Dermis microvascular lymphatic vessel endothelial cell (primary cell): ENCODE measurements at regions not wholly inside any gene's neighbourhood (a gene's known extent, or its start where the extent isn't known, plus 50 kb on each side); places are given as distances from the start of the nearest gene placed in this dataset.

Source experiments
- DNase-seq, 2 donors: peaks; one replicate each; pipeline versions ENCODE4 v3.0.0 to v3.0.0-alpha.2; 2010; ENCODE audit warnings: low read depth in 2 of 2

GRCh38 chr17:33514369-33514768, 221.3 kb upstream of the ASIC2 start:
- no peak for DNase-seq

DNA sequence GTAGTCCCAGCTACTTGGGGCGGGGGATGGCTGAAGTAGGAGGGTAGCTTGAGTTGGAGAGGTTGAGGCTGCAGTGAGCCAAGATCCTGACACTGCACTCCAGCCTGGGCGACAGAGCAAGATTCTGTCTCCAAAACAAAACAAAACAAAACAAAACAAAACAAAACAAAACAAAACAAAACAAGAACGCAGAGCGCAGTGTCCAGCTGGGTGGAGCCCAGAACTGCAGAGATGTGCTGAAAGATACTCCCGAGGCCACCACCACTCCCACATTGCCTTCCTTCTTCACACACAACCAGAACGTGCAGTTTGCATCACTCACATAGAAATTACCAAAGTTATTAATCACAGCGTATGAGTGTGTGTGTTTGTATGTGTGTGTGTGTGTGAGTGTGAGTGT, 222.9 kb upstream of the ASIC2 start:
- DNase-seq = no peak

DNA sequence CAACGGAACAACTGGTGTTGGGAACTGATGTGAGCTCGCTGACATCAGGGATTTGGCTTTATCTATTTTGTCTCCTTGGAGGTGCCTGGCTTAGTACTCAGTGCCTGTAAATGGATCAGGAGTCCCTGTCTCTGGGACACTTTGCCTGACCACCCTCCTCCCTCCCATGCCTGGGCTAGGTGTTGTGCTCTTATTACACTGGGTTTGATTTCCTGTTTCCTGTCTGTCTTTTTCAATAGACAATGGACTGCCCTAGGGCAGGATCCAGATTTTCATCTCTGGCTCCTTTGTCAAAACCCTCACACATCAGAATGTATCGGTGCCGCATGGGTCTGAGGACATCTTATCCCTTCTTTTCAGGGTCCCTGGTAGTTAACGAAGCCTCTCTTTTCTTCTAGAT, 223.6 kb upstream of the ASIC2 start:
- peak; percentile 39 to 56 for DNase-seq

DNA sequence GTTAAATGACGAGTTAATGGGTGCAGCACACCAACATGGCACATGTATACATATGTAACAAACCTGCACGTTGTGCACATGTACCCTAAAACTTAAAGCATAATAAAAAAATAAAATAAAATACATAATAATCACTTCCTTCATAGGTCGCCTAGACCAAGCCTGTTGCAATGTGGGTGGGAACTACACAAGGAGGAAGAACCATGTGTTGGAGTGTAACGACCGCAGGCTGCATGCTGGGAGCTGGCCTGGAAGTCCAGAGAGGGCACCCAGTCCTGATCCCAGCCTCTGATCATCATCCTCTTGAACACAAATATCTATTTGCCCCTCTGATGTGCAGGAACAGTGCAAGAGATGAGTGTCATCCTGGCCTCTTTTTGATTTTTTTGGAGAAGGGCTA, 224.7 kb upstream of the ASIC2 start:
- DNase-seq = no peak

DNA sequence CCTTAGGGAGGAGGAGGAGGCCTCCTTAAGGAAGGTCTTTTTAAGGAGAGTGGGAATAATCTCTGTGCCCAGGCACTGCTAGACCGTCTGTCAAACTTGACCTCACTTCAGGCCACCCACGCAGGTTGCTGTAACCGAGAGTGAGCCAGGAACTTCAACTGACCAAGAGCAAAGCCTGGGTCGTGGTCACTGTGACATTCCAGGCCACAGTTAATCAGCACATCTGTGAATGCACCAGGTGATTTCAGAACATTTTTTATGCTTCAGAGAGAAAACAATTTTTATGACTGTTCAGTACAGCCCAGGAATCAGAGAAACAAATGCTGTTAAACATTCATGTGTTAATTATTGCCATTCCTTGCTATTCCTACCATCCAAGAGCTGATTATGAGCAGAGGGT, 226.6 kb upstream of the ASIC2 start:
- DNase-seq = no peak

DNA sequence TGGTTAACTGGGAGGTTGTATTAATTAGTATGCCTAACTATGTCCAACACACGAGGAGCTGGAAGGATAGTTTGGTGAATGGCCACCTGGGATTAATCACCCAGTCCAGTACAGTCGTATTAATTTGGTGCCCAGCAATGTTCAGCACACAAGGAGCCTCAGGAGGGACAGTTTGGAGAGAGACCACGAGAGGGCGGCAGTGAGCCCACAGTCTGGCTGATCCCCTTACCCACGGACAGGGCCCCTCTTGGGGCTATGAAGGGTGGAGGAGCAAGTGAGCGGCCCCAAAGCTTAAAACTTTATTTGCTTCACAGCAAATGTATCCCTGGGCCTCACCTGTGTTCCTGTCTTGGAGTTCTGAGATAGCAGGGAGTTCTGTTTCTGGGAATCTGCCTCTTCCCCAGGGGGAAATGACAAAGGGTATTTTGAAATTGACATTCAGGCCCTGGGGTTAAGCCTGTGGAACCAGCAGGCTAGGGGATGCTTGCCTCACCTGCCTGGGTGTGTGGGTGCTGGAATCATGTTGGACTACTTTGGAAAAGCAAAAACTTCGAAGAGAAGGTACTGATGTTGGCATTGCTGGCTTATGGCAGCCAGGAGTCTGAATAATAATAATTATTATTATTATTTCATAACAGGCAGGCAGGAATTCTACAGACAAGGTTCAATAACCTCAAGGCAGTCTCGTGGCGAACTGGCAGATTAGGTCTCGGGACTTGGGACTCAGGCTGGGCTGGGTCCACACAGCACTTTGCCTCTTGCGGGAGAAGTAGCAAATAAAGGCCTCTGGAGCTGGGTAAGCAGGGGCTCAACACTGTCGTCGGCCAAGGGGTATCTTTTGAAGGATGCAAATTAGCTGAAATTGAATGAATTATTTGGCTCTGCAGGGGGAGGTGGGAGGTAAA, 227.6 kb upstream of the ASIC2 start:
- DNase-seq = peak in 1 of 2 donors; percentile 28

DNA sequence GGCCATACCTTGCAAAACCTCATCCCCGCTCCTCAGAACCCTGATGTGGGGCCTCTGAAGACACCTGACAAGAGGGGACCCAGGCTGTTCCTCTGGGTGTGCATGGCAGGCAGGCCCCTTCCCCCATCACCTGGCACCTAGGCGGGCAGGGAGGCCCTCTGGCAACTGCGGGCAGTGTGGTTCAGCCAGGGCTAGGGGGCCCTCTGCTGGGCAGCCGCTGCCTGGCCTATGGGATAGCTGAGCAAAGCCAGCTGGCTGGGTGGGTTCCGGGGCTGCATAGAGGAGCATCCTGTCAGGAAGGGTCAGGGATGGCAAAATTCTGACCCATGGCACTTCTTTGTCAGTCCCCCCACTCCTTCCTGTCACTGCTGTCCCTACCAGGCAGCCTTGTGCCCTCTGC, 228.7 kb upstream of the ASIC2 start:
- no peak for DNase-seq

- no peak for DNase-seq
Measured at GRCh38 chr17:33522623-33523022, 229.5 kb upstream of the ASIC2 start.

GRCh38 chr17:33523577-33523981, 230.5 kb upstream of the ASIC2 start:
- DNase-seq = no peak

DNA sequence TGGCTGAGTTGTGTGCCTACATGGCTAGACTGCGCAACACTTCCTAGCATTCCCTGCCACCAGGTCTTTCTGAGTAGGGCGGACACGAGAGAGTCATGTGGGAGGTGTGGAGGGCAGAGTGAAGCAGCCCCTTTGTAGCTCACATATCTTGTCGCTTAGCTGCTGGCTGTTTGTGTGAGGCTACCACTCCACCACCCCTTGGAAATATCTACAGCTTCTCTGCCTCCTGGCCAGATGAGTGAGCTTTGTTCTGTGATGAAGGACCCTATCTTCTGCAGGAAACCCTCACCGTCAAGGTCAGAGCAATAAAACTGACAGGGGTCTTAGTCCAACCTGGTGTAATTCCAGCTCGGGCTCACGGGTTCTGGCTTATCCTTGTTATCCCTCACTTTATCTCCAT, 232.1 kb upstream of the ASIC2 start:
- no peak for DNase-seq

DNA sequence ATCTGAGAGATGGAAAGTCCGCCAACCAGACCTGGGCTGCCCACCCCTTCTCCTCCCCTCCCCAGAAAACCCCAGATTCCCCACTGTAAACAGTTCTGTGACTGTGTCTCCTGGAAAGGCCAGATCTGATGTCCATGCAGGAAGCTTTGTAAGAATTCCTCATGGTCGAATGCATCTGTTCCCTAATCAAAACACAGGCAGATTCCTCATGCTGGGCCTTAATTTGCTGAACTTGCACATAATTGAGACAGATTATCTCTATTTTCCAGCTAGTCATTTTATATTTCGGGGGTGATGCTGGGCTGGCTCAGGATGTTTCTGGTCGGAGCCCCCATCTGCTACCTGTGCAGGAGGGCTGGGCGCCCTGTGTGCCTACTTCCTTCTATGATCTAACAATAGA, 233.6 kb upstream of the ASIC2 start:
- DNase-seq = no peak

- DNase-seq = no peak
Measured at GRCh38 chr17:33527290-33527689, 234.2 kb upstream of the ASIC2 start.

DNA sequence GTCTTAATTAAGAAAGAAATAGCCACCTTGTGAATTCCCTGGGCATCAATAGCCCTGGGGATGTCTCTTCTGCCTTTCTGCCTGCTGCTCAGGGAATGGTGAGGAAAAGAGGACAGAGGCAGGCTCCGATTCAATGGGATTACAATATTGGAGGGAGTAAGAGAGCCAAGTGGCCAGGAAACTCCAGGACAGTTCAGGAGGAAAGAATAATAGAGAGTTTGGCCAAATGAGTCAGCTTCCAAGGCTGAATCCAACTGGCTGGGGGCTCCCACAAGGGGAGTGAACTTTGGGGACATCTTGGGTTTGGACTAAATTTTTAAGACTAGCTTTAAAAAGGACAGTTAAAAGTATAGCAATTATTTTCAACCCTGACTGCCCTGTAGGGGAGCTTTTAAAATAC, 235.8 kb upstream of the ASIC2 start:
- DNase-seq = no peak

DNA sequence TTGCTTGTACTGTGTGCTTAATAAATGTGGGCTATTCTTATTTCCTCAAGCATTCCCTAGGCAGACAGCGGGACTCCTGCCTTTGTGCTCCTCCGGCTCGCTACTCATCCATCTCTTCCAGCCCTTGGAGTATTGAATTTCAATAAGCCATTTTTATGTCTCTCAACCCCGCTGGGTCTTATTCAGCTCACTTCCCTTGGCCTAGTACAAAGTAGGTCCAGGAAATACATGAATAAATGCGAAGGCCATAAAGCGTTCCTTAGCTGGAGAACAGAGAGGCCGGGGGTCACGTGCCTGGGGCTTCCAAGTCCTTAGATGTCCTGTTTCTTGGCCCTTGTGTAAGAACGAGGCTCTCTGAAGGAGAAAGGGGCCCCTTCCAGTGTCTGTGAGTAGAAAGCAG, 236.7 kb upstream of the ASIC2 start:
- DNase-seq = no peak

- no peak for DNase-seq
Measured at GRCh38 chr17:33531311-33531710, 238.2 kb upstream of the ASIC2 start.

GRCh38 chr17:33534087-33534486, 241.0 kb upstream of the ASIC2 start:
- no peak for DNase-seq

- DNase-seq = no peak
Measured at GRCh38 chr17:33545124-33545523, 252.0 kb upstream of the ASIC2 start.

GRCh38 chr17:33550261-33550660, 257.2 kb upstream of the ASIC2 start:
- no peak for DNase-seq

GRCh38 chr17:33551075-33551474, 258.0 kb upstream of the ASIC2 start:
- no peak for DNase-seq

DNA sequence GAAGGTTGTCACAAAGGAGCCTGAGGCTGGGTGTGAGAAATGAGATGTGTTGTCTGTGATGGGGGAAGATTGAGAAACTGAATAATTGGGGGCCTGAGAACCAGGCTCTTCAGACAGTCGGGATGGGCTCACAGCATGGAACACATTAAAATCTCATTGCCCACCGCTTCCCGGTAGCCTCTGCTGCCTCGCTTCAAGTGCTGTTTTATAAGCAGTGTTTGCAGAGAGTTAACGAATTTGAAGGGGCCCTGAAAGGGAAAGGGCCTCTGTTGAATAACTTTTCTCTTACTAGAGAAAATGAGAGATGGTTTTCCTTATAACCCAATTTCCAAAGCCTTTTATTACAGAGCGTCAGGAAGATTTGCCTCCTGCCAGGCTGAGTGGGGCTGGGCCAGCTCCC, 258.8 kb upstream of the ASIC2 start:
- no peak for DNase-seq

DNA sequence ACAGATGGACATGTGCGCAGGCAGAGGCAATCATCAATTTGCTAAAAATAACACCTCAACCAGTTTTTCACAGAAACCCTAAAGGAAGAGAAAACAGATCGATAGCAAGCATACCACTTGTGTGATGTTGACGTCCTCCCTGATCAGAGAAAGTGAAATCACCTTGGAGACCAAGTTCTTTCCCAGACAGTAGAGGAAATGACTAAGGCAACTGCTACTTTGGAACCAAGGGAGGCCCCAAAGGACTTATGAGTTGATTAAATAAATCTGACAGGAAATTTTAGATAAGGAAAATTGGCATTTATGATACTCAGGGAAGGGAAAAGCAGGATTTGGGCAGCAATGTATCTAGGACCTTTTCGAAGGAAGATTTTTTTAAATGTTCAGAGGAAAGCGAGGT, 267.1 kb upstream of the ASIC2 start:
- DNase-seq = peak in 1 of 2 donors; percentile 32

DNA sequence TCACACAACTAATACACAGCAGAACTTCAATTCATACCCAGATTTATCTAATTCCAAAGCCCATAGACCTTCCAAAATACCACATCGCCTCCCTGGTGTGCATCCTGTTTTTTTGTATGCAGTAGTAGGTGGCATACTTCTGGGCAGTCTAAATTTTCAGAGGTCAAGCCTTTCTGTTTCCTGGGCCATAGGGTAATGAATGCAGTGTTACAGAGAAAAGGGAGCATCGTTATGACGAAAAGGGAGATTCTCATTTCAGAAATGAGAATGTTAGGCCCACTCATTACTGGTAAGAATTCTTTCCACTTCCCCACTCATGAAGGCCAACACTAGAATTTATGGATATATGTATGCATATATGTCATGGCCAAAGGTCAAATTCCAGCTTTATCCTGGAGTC, 267.8 kb upstream of the ASIC2 start:
- DNase-seq = no peak

- no peak for DNase-seq
Measured at GRCh38 chr17:33561569-33562334, 268.7 kb upstream of the ASIC2 start.
